ENCODE measurements at regions not wholly inside any gene's neighbourhood (a gene's known extent, or its start where the extent isn't known, plus 50 kb on each side); places are given as distances from the start of the nearest gene placed in this dataset.

- TF ChIP-seq POLR2AphosphoS5 (IDR thresholded peaks at IDR 0.05): no peak
- H3K27ac ChIP-seq: no peak overlapping the region
- intact Hi-C loops (cut with DNase I; ENCODE audit: low total_unique reads): no loop called here
- no peak overlapping the region for H3K4me3 ChIP-seq
- no peak for DNase-seq
- peaks cover 0 to 7% (median 0%) of the 10 kb centered on the region in 4 donors for H3K9me3 ChIP-seq
- H3K4me1 ChIP-seq: peaks cover 0 to 3% (median 0%) of the 10 kb centered on the region in 4 donors
- H3K27me3 ChIP-seq: no peaks in the 10 kb centered on the region
- no peaks in the 10 kb centered on the region for H3K36me3 ChIP-seq
Observed at GRCh38 chr4:31896349-31896748, 1176.2 kb downstream of the PCDH7 start.

- no peaks in the 10 kb centered on the region for H3K4me1 ChIP-seq
- no peaks in the 10 kb centered on the region for H3K27me3 ChIP-seq
- intact Hi-C loops (cut with DNase I; ENCODE audit: low total_unique reads): no loop called here
- TF ChIP-seq EP300 (IDR thresholded peaks at IDR 0.05): no peak
- TF ChIP-seq CTCF (IDR thresholded peaks at IDR 0.05): no peak
- TF ChIP-seq POLR2A (IDR thresholded peaks at IDR 0.05): no peak
- TF ChIP-seq POLR2AphosphoS5 (IDR thresholded peaks at IDR 0.05): no peak
- H3K4me3 ChIP-seq: no peak overlapping the region
- H3K9me3 ChIP-seq: peaks cover 0 to 9% (median 3%) of the 10 kb centered on the region in 4 donors
- H3K36me3 ChIP-seq: no peaks in the 10 kb centered on the region
- H3K27ac ChIP-seq: no peak overlapping the region
- 45 to 69% (median 52%) methylated on average over 3 of the region's 3 CpGs for WGBS, 5 donors
- DNase-seq: no peak
Observed at GRCh38 chr4:31905363-31905762, 1185.2 kb downstream of the PCDH7 start.

GRCh38 chr4:31908261-31908660, 1188.1 kb downstream of the PCDH7 start:
- DNase-seq: no peak
- Histone ChIP-seq H3K27ac (no peak overlapping the region), H3K9me3 (peaks cover 0 to 20% (median 3%) of the 10 kb centered on the region in 4 donors), H3K4me3 (no peak overlapping the region), H3K36me3 (no peaks in the 10 kb centered on the region), H3K27me3 (no peaks in the 10 kb centered on the region), H3K4me1 (no peaks in the 10 kb centered on the region)
- TF ChIP-seq POLR2AphosphoS5 (IDR thresholded peaks at IDR 0.05): no peak
- TF ChIP-seq POLR2A (IDR thresholded peaks at IDR 0.05): no peak
- TF ChIP-seq CTCF (IDR thresholded peaks at IDR 0.05): no peak
- no peak for TF ChIP-seq EP300 (IDR thresholded peaks at IDR 0.05)
- WGBS, 5 donors: 38 to 47% (median 42%) methylated on average over 3 of the region's 3 CpGs
- intact Hi-C loops (cut with DNase I; ENCODE audit: low total_unique reads): no loop called here

- H3K4me1 ChIP-seq: no peaks in the 10 kb centered on the region
- TF ChIP-seq POLR2AphosphoS5 (IDR thresholded peaks at IDR 0.05) (no peak), EP300 (IDR thresholded peaks at IDR 0.05) (no peak), CTCF (IDR thresholded peaks at IDR 0.05) (no peak), POLR2A (IDR thresholded peaks at IDR 0.05) (no peak)
- no peak overlapping the region for H3K27ac ChIP-seq
- H3K27me3 ChIP-seq: no peaks in the 10 kb centered on the region
- intact Hi-C loops (cut with DNase I; ENCODE audit: low total_unique reads): no loop called here
- WGBS, 5 donors: 77 to 100% (median 93%) methylated on average over 1 of the region's 1 CpG
- no peak for DNase-seq
- no peaks in the 10 kb centered on the region for H3K36me3 ChIP-seq
- no peak overlapping the region for H3K4me3 ChIP-seq
- peaks cover 0 to 19% (median 11%) of the 10 kb centered on the region in 4 donors for H3K9me3 ChIP-seq
Observed at GRCh38 chr4:31917334-31917733, 1197.2 kb downstream of the PCDH7 start.

- DNase-seq: no peak
- Histone ChIP-seq H3K4me1 (no peaks in the 10 kb centered on the region), H3K36me3 (no peaks in the 10 kb centered on the region), H3K9me3 (peaks cover 0 to 19% (median 6%) of the 10 kb centered on the region in 4 donors), H3K27ac (no peak overlapping the region), H3K27me3 (no peaks in the 10 kb centered on the region), H3K4me3 (no peak overlapping the region)
- intact Hi-C loops (cut with DNase I; ENCODE audit: low total_unique reads): no loop called here
- WGBS, 5 donors: 29 to 56% (median 44%) methylated on average over 5 of the region's 5 CpGs
- TF ChIP-seq EP300 (IDR thresholded peaks at IDR 0.05) (no peak), POLR2AphosphoS5 (IDR thresholded peaks at IDR 0.05) (no peak), POLR2A (IDR thresholded peaks at IDR 0.05) (no peak), CTCF (IDR thresholded peaks at IDR 0.05) (no peak)
Observed at GRCh38 chr4:31918891-31919290, 1198.7 kb downstream of the PCDH7 start.

Data from stomach (tissue), 8 donors.